ENCODE measurements at regions not wholly inside any gene's neighbourhood (a gene's known extent, or its start where the extent isn't known, plus 50 kb on each side); places are given as distances from the start of the nearest gene placed in this dataset.

GRCh38 chr22:48580481-48580970 lies 1247.1 kb downstream of the BRD1 start:
- Histone ChIP-seq H3K36me3 (ENCODE audit: insufficient read depth, low read length) (no peaks in the 10 kb centered on the region), H3F3A (ENCODE audit: low read depth) (no peaks in the 10 kb centered on the region), H2AFZ (ENCODE audit: low read length) (no peak overlapping the region), H3K79me2 (ENCODE audit: insufficient read depth, low read length) (no peaks in the 10 kb centered on the region), H3K27me3 (ENCODE audit: insufficient read depth, low read length, poor library complexity, severe bottlenecking) (no peaks in the 10 kb centered on the region), H3K4me3 (ENCODE audit: low read length, poor library complexity, severe bottlenecking) (no peak overlapping the region), H3K9me2 (replicated peaks; ENCODE audit: low read depth, low read length) (no peaks in the 10 kb centered on the region), H3K9ac (ENCODE audit: low read depth, low read length, poor library complexity, severe bottlenecking) (no peak overlapping the region), H3K9me3 (ENCODE audit: insufficient read depth, low read depth, low read length) (peaks cover 7% of the 10 kb centered on the region; the same call in 1 of the 2 replicates), H3K4me1 (ENCODE audit: insufficient read depth, low read length, poor library complexity, severe bottlenecking) (no peaks in the 10 kb centered on the region), H4K20me1 (ENCODE audit: insufficient read depth, low read length, poor library complexity, severe bottlenecking) (no peaks in the 10 kb centered on the region), H3K4me2 (ENCODE audit: low read depth, low read length, poor library complexity, severe bottlenecking) (no peak overlapping the region)
- TF ChIP-seq, protein P1, sequence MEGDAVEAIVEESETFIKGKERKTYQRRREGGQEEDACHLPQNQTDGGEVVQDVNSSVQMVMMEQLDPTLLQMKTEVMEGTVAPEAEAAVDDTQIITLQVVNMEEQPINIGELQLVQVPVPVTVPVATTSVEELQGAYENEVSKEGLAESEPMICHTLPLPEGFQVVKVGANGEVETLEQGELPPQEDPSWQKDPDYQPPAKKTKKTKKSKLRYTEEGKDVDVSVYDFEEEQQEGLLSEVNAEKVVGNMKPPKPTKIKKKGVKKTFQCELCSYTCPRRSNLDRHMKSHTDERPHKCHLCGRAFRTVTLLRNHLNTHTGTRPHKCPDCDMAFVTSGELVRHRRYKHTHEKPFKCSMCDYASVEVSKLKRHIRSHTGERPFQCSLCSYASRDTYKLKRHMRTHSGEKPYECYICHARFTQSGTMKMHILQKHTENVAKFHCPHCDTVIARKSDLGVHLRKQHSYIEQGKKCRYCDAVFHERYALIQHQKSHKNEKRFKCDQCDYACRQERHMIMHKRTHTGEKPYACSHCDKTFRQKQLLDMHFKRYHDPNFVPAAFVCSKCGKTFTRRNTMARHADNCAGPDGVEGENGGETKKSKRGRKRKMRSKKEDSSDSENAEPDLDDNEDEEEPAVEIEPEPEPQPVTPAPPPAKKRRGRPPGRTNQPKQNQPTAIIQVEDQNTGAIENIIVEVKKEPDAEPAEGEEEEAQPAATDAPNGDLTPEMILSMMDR (conservative IDR thresholded peaks at IDR 0.05; ENCODE audit: low read length): no peak
- no peak for TF ChIP-seq EZH2phosphoT487 (IDR thresholded peaks at IDR 0.05; ENCODE audit: borderline replicate concordance)

DNA sequence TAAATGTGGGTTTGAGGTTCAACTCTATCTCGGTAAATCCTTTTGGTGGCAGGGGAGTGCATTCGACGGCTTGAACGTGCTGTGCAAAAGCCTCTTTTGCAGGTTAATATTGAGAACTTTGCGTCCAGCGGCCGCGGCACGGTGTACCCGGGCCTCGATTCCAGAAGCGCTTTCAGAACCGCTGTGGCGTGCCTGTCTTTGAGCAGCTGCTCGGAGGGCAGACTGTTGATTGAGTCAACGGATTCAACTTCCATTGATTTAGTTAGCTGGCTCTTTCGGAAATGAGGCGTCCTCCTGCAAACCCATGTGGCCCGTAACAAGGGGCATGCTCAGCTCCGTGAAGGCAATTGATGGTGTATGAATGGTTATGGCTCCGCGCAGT lies 1247.8 kb downstream of the BRD1 start:
- Histone ChIP-seq H3K9me3 (ENCODE audit: insufficient read depth, low read depth, low read length) (peaks cover 7% of the 10 kb centered on the region; the same call in 1 of the 2 replicates), H3K36me3 (ENCODE audit: insufficient read depth, low read length) (no peaks in the 10 kb centered on the region), H3K4me3 (ENCODE audit: low read length, poor library complexity, severe bottlenecking) (no peak overlapping the region), H2AFZ (ENCODE audit: low read length) (no peak overlapping the region), H3K4me2 (ENCODE audit: low read depth, low read length, poor library complexity, severe bottlenecking) (no peak overlapping the region), H3K27me3 (ENCODE audit: insufficient read depth, low read length, poor library complexity, severe bottlenecking) (no peaks in the 10 kb centered on the region), H3K4me1 (ENCODE audit: insufficient read depth, low read length, poor library complexity, severe bottlenecking) (no peaks in the 10 kb centered on the region), H3K9ac (ENCODE audit: low read depth, low read length, poor library complexity, severe bottlenecking) (no peak overlapping the region), H3K79me2 (ENCODE audit: insufficient read depth, low read length) (no peaks in the 10 kb centered on the region), H3F3A (ENCODE audit: low read depth) (no peaks in the 10 kb centered on the region), H4K20me1 (ENCODE audit: insufficient read depth, low read length, poor library complexity, severe bottlenecking) (no peaks in the 10 kb centered on the region), H3K9me2 (replicated peaks; ENCODE audit: low read depth, low read length) (no peaks in the 10 kb centered on the region)
- TF ChIP-seq, protein P1 (conservative IDR thresholded peaks at IDR 0.05; ENCODE audit: low read length): no peak
- TF ChIP-seq EZH2phosphoT487 (IDR thresholded peaks at IDR 0.05; ENCODE audit: borderline replicate concordance): no peak

GRCh38 chr22:48579043-48579927 lies 1248.4 kb downstream of the BRD1 start:
- Histone ChIP-seq H2AFZ (ENCODE audit: low read length) (no peak overlapping the region), H3K9me3 (ENCODE audit: insufficient read depth, low read depth, low read length) (peaks cover 2% of the 10 kb centered on the region; the same call in 1 of the 2 replicates), H3K79me2 (ENCODE audit: insufficient read depth, low read length) (no peaks in the 10 kb centered on the region), H3K4me1 (ENCODE audit: insufficient read depth, low read length, poor library complexity, severe bottlenecking) (no peaks in the 10 kb centered on the region), H3K4me3 (ENCODE audit: low read length, poor library complexity, severe bottlenecking) (no peak overlapping the region), H3K27me3 (ENCODE audit: insufficient read depth, low read length, poor library complexity, severe bottlenecking) (no peaks in the 10 kb centered on the region), H3K4me2 (ENCODE audit: low read depth, low read length, poor library complexity, severe bottlenecking) (no peak overlapping the region), H4K20me1 (ENCODE audit: insufficient read depth, low read length, poor library complexity, severe bottlenecking) (no peaks in the 10 kb centered on the region), H3F3A (ENCODE audit: low read depth) (no peaks in the 10 kb centered on the region), H3K9ac (ENCODE audit: low read depth, low read length, poor library complexity, severe bottlenecking) (no peak overlapping the region), H3K9me2 (replicated peaks; ENCODE audit: low read depth, low read length) (no peaks in the 10 kb centered on the region), H3K36me3 (ENCODE audit: insufficient read depth, low read length) (no peaks in the 10 kb centered on the region)
- TF ChIP-seq, protein P1 (conservative IDR thresholded peaks at IDR 0.05; ENCODE audit: low read length): no peak
- TF ChIP-seq EZH2phosphoT487 (IDR thresholded peaks at IDR 0.05; ENCODE audit: borderline replicate concordance): no peak
